ENCODE measurements at regions not wholly inside any gene's neighbourhood (a gene's known extent, or its start where the extent isn't known, plus 50 kb on each side); places are given as distances from the start of the nearest gene placed in this dataset.

GRCh38 chr22:22813126-22814075 lies 74.2 kb upstream of the IGLL5 start:
- H3K4me1 ChIP-seq, result no peaks in the 10 kb centered on the region
- H3K4me3 ChIP-seq, result no peak overlapping the region
- no peaks in the 10 kb centered on the region for H3K36me3 ChIP-seq
- no peak for TF ChIP-seq CTCF (IDR thresholded peaks at IDR 0.05)
- H3K27ac ChIP-seq, result no peak overlapping the region
- no peaks in the 10 kb centered on the region for H3K9me3 ChIP-seq
- peaks cover 3% of the 10 kb centered on the region for H3K27me3 ChIP-seq (ENCODE audit: low read depth)
- no peak for ATAC-seq
- DNase-seq, result no peak
- intact Hi-C loops (cut with DNase I), result no loop called here

DNA sequence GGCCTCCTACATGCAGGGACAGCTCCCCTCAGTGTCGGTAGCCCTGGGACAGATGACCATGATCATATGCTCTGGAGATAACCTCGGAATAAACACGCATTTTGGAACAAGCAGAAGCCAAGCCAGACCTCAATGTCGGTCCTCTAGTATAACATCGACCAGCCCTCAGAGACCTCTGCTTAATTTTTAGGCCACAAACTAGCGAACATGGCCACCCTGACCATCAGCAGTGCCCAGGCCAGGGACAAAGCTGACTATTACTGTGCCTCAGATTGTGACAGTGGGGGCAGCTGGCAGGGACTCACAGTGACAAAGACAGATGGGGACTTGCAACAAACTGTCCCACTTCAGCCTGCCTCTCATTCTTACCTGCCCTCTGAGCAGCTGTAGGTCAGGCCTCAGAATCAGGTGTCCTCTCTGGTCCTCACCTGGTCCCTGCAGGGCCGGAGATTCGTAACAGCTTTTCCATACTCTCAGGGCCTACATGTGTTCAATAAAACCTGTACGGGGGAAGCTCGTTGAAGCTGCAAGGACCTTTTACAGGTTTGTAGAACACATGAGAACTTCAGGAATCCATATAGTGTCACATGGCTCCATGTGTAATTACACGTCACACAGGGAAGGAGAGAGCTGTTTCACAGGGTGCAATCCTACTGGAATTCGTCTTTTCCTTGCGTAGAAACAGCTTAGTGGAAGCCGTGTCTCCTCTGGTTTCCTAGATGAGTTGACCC lies 72.8 kb upstream of the IGLL5 start:
- no peak overlapping the region for H3K4me3 ChIP-seq
- ATAC-seq (no peak), DNase-seq (no peak)
- H3K9me3 ChIP-seq, result no peaks in the 10 kb centered on the region
- no peak for TF ChIP-seq CTCF (IDR thresholded peaks at IDR 0.05)
- intact Hi-C loops (cut with DNase I), result no loop called here
- no peaks in the 10 kb centered on the region for H3K4me1 ChIP-seq
- H3K27ac ChIP-seq, result no peak overlapping the region
- H3K36me3 ChIP-seq, result no peaks in the 10 kb centered on the region
- peaks cover 3% of the 10 kb centered on the region for H3K27me3 ChIP-seq (ENCODE audit: low read depth)

GRCh38 chr22:22815397-22816170 lies 72.0 kb upstream of the IGLL5 start:
- ATAC-seq (no peak), DNase-seq (no peak)
- no peak for TF ChIP-seq CTCF (IDR thresholded peaks at IDR 0.05)
- Histone ChIP-seq H3K36me3 (no peaks in the 10 kb centered on the region), H3K4me3 (no peak overlapping the region), H3K27ac (no peak overlapping the region), H3K27me3 (ENCODE audit: low read depth) (peaks cover 3% of the 10 kb centered on the region), H3K4me1 (no peaks in the 10 kb centered on the region), H3K9me3 (no peaks in the 10 kb centered on the region)
- intact Hi-C loops (cut with DNase I), result no loop called here

- Histone ChIP-seq H3K27me3 (ENCODE audit: low read depth) (peaks cover 3% of the 10 kb centered on the region), H3K27ac (no peak overlapping the region), H3K4me1 (no peaks in the 10 kb centered on the region), H3K4me3 (no peak overlapping the region), H3K36me3 (no peaks in the 10 kb centered on the region), H3K9me3 (no peaks in the 10 kb centered on the region)
- intact Hi-C loops (cut with DNase I), result no loop called here
- ATAC-seq (no peak), DNase-seq (no peak)
- no peak for TF ChIP-seq CTCF (IDR thresholded peaks at IDR 0.05)
These were observed 71.5 kb upstream of the IGLL5 start for GRCh38 chr22:22816171-22816514.

GRCh38 chr22:22816766-22817410 lies 70.7 kb upstream of the IGLL5 start:
- no peak for TF ChIP-seq CTCF (IDR thresholded peaks at IDR 0.05)
- Histone ChIP-seq H3K36me3 (no peaks in the 10 kb centered on the region), H3K4me3 (no peak overlapping the region), H3K4me1 (no peaks in the 10 kb centered on the region), H3K27ac (no peak overlapping the region), H3K9me3 (no peaks in the 10 kb centered on the region), H3K27me3 (ENCODE audit: low read depth) (peaks cover 3% of the 10 kb centered on the region)
- ATAC-seq (no peak), DNase-seq (no peak)
- intact Hi-C loops (cut with DNase I), result no loop called here
